Mesothelial cell of epicardium (in vitro differentiated cells): ENCODE measurements at regions not wholly inside any gene's neighbourhood (a gene's known extent, or its start where the extent isn't known, plus 50 kb on each side); places are given as distances from the start of the nearest gene placed in this dataset.
A peak's percentile ranks its signal among the peaks of the same experiment; 100 is the strongest.

Source experiments
- DNase-seq, 2 experiments: peaks; one replicate each; pipeline ENCODE4 v3.0.0; 2021; ENCODE audit warnings: low spot score in 2 of 2; ENCODE audit not compliant: unreplicated experiment in 2 of 2
- H3K27ac Mint-ChIP-seq: 2 replicates; pipeline ENCODE4 v1.8.0; 2021; ENCODE audit warnings: mixed read lengths
- H3K27me3 Mint-ChIP-seq: 2 replicates; pipeline ENCODE4 v1.8.0; 2021; ENCODE audit warnings: low read depth, mixed read lengths
- H3K36me3 Mint-ChIP-seq: 2 replicates; pipeline ENCODE4 v1.8.0; 2021; ENCODE audit warnings: mixed read lengths
- H3K4me1 Mint-ChIP-seq: 2 replicates; pipeline ENCODE4 v1.8.0; 2021; ENCODE audit warnings: mixed read lengths
- H3K4me3 Mint-ChIP-seq: 2 replicates; pipeline ENCODE4 v1.8.0; 2021; ENCODE audit warnings: mild to moderate bottlenecking, moderate library complexity, mixed read lengths
- H3K9me3 Mint-ChIP-seq: 2 replicates; pipeline ENCODE4 v1.8.0; 2021; ENCODE audit warnings: mixed read lengths
- TF ChIP-seq, protein P1 (sequence below): fragments of 200-600 bp; sonication (generic); IDR thresholded peaks from one replicate; pipeline ENCODE4 v1.5.0; 2021; ENCODE audit warnings: antibody characterized with exemption; ENCODE audit not compliant: unreplicated experiment

DNA sequence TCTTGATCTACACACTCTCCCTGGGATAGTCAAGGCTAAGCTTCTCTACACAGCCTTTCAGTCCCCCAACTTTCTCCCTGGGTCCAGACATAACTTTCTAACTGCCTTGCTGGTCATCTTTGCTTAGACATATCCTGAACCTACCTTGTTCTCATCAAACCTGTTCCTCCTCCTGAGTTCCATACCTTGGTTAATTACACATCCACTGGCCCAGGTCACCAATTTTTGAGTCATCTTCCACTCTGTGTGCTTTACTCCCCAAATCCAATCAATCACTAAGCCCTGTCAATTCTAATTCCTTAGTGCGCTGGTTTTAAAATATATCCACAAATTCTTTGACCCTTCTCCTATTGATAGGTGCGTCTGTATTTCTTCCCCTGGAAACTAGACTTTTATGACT, 107.0 kb downstream of the EVX1 start:
- Mint-ChIP-seq H3K4me1 (peaks cover 42% of the 10 kb centered on the region), H3K27me3 (no peaks in the 10 kb centered on the region), H3K27ac (no peak overlapping the region), H3K4me3 (no peak overlapping the region), H3K36me3 (no peaks in the 10 kb centered on the region), H3K9me3 (no peaks in the 10 kb centered on the region)
- DNase-seq: no peak
- TF ChIP-seq, protein P1, sequence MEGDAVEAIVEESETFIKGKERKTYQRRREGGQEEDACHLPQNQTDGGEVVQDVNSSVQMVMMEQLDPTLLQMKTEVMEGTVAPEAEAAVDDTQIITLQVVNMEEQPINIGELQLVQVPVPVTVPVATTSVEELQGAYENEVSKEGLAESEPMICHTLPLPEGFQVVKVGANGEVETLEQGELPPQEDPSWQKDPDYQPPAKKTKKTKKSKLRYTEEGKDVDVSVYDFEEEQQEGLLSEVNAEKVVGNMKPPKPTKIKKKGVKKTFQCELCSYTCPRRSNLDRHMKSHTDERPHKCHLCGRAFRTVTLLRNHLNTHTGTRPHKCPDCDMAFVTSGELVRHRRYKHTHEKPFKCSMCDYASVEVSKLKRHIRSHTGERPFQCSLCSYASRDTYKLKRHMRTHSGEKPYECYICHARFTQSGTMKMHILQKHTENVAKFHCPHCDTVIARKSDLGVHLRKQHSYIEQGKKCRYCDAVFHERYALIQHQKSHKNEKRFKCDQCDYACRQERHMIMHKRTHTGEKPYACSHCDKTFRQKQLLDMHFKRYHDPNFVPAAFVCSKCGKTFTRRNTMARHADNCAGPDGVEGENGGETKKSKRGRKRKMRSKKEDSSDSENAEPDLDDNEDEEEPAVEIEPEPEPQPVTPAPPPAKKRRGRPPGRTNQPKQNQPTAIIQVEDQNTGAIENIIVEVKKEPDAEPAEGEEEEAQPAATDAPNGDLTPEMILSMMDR: no peak

DNA sequence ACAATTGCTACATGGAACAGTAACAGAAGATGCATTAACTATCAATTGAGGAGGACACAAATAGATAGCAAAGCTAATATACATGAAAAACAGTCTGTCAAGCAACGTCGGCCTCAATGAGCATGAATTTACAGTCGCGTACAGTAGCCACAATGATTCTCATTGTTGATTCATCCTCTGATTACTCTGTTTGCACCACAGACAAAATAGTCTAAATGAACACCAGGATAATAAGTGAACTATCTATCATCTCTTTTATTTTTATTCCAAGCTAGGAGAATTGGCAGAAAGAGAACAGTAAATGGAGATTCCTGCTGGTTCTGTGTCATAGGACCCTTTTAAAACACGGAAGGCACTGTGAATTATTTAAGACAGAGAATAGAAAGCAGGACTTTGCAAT, 108.5 kb downstream of the EVX1 start:
- TF ChIP-seq, protein P1: no peak
- H3K27me3 Mint-ChIP-seq: no peaks in the 10 kb centered on the region

DNA sequence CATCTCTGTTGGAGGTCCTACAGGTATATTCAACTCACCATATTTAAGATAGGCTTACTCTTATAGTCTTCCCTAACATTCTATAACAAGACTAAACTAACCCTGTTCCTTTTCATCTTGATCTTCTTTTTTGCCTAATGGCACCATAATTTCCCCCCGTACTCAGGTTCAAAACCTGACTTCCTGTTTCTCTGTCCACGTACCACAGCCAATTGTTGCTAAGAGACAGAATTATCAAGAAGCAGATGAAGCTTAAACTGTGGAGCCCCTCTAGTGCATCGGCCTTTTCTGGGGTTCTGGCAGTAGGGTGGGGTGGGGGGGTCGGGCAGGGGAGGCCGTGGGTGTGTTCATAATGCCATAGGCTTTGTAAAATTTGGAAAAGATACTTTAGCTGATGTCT, 109.2 kb downstream of the EVX1 start:
- Mint-ChIP-seq H3K9me3 (no peaks in the 10 kb centered on the region), H3K4me3 (no peak overlapping the region), H3K36me3 (no peaks in the 10 kb centered on the region), H3K27me3 (no peaks in the 10 kb centered on the region), H3K27ac (no peak overlapping the region), H3K4me1 (peaks cover 22% of the 10 kb centered on the region)
- DNase-seq: no peak
- TF ChIP-seq, protein P1: no peak

More for the DNA sequence above, 108.5 kb downstream of the EVX1 start:
- DNase-seq: no peak
- H3K9me3 Mint-ChIP-seq: no peaks in the 10 kb centered on the region
- no peak overlapping the region for H3K27ac Mint-ChIP-seq
- H3K4me1 Mint-ChIP-seq: peaks cover 28% of the 10 kb centered on the region
- H3K4me3 Mint-ChIP-seq: no peak overlapping the region
- H3K36me3 Mint-ChIP-seq: no peaks in the 10 kb centered on the region

DNA sequence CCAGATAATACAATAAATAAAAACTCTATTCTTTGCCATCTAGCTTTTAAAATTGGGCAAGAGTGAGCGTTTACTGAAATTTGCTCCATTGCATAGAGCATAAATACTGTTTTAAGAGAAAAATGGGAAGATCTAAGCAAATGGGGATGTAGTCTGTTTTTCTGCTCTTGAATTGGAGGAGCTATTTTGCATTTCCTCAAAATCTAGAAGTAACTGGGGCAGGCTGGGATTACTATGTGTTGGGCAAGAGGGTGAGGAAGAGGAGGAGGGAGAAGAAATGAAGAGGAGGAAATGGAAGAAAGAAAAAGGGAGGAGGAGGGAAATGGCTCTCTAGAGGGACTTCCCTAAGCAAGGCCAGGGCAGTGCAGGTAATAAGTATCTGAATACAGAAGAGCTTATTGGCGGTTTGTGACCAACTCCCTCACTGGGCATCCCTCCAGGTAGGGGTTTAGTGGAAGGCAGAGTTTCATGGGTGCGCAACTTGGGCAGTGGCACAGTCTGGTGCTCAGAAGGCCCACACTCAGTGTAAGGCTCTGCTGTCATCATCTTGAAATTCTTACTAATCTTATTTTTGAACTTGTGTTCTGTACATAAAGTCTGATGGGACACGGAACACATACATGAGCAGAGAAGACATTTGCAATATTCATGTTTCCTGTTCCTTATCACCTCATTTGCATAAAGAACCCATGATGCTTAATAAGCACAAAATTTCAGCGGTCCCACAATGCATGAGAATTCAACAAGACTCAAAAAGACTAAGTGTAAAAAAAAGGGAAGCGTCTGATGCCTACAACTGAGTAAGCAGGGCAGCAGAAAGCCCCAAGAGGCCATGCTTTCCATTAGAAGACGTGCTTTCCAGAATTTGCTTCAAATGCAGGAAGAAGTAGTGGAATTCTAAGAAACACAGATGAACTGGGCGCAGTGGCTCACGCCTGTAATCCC, 116.9 kb downstream of the EVX1 start:
- Mint-ChIP-seq H3K36me3 (no peaks in the 10 kb centered on the region), H3K27me3 (no peaks in the 10 kb centered on the region), H3K9me3 (no peaks in the 10 kb centered on the region), H3K4me3 (no peak overlapping the region), H3K4me1 (peaks cover 12% of the 10 kb centered on the region), H3K27ac (no peak overlapping the region)
- DNase-seq: no peak
- TF ChIP-seq, protein P1: no peak

GRCh38 chr7:27361522-27361921, 118.9 kb downstream of the EVX1 start:
- no peak for DNase-seq
- Mint-ChIP-seq H3K4me1 (peaks cover 12% of the 10 kb centered on the region), H3K27ac (peak overlapping the region; percentile 25), H3K9me3 (no peaks in the 10 kb centered on the region), H3K36me3 (no peaks in the 10 kb centered on the region), H3K27me3 (no peaks in the 10 kb centered on the region), H3K4me3 (no peak overlapping the region)
- TF ChIP-seq, protein P1: no peak
